A673 (cell line): ENCODE measurements at regions not wholly inside any gene's neighbourhood (a gene's known extent, or its start where the extent isn't known, plus 50 kb on each side); places are given as distances from the start of the nearest gene placed in this dataset.

Experiments used
- EZH2 ChIP-seq: fragments of 200-600 bp; sonication (generic); IDR thresholded peaks from 2 replicates; pipeline ENCODE4 v1.6.1; 2017; ENCODE audit warnings: borderline replicate concordance, low read depth, mild to moderate bottlenecking, mixed read lengths, antibody characterized with exemption, low read length; ENCODE audit not compliant: poor library complexity, severe bottlenecking
- TF ChIP-seq, protein P1 (sequence below): fragments of 300-800, 200-600 bp; sonication (generic); conservative IDR thresholded peaks from 2 replicates; pipeline ENCODE4 v1.5.1; 2017; ENCODE audit warnings: low read depth, mild to moderate bottlenecking, antibody characterized with exemption, low read length, moderate library complexity, mixed read lengths

- TF ChIP-seq, protein P1, sequence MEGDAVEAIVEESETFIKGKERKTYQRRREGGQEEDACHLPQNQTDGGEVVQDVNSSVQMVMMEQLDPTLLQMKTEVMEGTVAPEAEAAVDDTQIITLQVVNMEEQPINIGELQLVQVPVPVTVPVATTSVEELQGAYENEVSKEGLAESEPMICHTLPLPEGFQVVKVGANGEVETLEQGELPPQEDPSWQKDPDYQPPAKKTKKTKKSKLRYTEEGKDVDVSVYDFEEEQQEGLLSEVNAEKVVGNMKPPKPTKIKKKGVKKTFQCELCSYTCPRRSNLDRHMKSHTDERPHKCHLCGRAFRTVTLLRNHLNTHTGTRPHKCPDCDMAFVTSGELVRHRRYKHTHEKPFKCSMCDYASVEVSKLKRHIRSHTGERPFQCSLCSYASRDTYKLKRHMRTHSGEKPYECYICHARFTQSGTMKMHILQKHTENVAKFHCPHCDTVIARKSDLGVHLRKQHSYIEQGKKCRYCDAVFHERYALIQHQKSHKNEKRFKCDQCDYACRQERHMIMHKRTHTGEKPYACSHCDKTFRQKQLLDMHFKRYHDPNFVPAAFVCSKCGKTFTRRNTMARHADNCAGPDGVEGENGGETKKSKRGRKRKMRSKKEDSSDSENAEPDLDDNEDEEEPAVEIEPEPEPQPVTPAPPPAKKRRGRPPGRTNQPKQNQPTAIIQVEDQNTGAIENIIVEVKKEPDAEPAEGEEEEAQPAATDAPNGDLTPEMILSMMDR: no peak
- no peak for TF ChIP-seq EZH2
Observed at GRCh38 chr2:225104971-225105370, 62.7 kb upstream of the DOCK10 start.
